ENCODE measurements at regions not wholly inside any gene's neighbourhood (a gene's known extent, or its start where the extent isn't known, plus 50 kb on each side); places are given as distances from the start of the nearest gene placed in this dataset.
"Not testable (repeated sequence)": the region's sequence is repeated elsewhere in the genome, so short reads cannot be mapped to it uniquely, and the experiment has no call there.

GRCh38 chr5:109567374-109568044 lies 122.2 kb upstream of the MAN2A1 start:
- TF ChIP-seq POLR2AphosphoS5 (IDR thresholded peaks at IDR 0.05; ENCODE audit: low read depth, low read length), result no peak
- TF ChIP-seq PAX5 (IDR thresholded peaks at IDR 0.05; ENCODE audit: insufficient read depth, low read length, severe bottlenecking), result no peak
- FAIRE-seq (no peak), DNase-seq (ENCODE audit: insufficient read length, low spot score) (no peak)

GRCh38 chr5:109566361-109566760 lies 123.4 kb upstream of the MAN2A1 start:
- TF ChIP-seq TAF1 (IDR thresholded peaks at IDR 0.05; ENCODE audit: low read depth, low read length), result no peak
- no peak for TF ChIP-seq POLR2AphosphoS5 (IDR thresholded peaks at IDR 0.05; ENCODE audit: low read depth, low read length)
- TF ChIP-seq SPI1 (IDR thresholded peaks at IDR 0.05; ENCODE audit: low read depth, low read length), result no peak
- no peak for TF ChIP-seq POLR2A (IDR thresholded peaks at IDR 0.05; ENCODE audit: low read depth, low read length)
- TF ChIP-seq PAX5 (IDR thresholded peaks at IDR 0.05; ENCODE audit: insufficient read depth, low read length, severe bottlenecking), result no peak
- TF ChIP-seq POU2F2 (IDR thresholded peaks at IDR 0.05; ENCODE audit: low read depth, low read length), result no peak
- FAIRE-seq, result no peak

GRCh38 chr5:109563739-109564138 lies 126.0 kb upstream of the MAN2A1 start:
- no peak for DNase-seq (ENCODE audit: insufficient read length, low spot score)
- no peak for TF ChIP-seq SPI1 (IDR thresholded peaks at IDR 0.05; ENCODE audit: low read depth, low read length)
- TF ChIP-seq POLR2A (IDR thresholded peaks at IDR 0.05; ENCODE audit: low read depth, low read length), result no peak
- TF ChIP-seq POU2F2 (IDR thresholded peaks at IDR 0.05; ENCODE audit: low read depth, low read length), result no peak
- no peak for TF ChIP-seq POLR2AphosphoS5 (IDR thresholded peaks at IDR 0.05; ENCODE audit: low read depth, low read length)
- no peak for TF ChIP-seq PAX5 (IDR thresholded peaks at IDR 0.05; ENCODE audit: insufficient read depth, low read length, severe bottlenecking)
- TF ChIP-seq TAF1 (IDR thresholded peaks at IDR 0.05; ENCODE audit: low read depth, low read length), result no peak
- no peak for FAIRE-seq

More at GRCh38 chr5:109566361-109566760, 123.4 kb upstream of the MAN2A1 start:
- no peak for DNase-seq (ENCODE audit: insufficient read length, low spot score)

GRCh38 chr5:109563189-109563588 lies 126.5 kb upstream of the MAN2A1 start:
- no peak for FAIRE-seq
- no peak for DNase-seq (ENCODE audit: insufficient read length, low spot score)
- TF ChIP-seq SPI1 (IDR thresholded peaks at IDR 0.05; ENCODE audit: low read depth, low read length) (no peak), POLR2AphosphoS5 (IDR thresholded peaks at IDR 0.05; ENCODE audit: low read depth, low read length) (no peak), TAF1 (IDR thresholded peaks at IDR 0.05; ENCODE audit: low read depth, low read length) (no peak), POU2F2 (IDR thresholded peaks at IDR 0.05; ENCODE audit: low read depth, low read length) (no peak), PAX5 (IDR thresholded peaks at IDR 0.05; ENCODE audit: insufficient read depth, low read length, severe bottlenecking) (no peak), POLR2A (IDR thresholded peaks at IDR 0.05; ENCODE audit: low read depth, low read length) (no peak)

GRCh38 chr5:109562441-109562840 lies 127.3 kb upstream of the MAN2A1 start:
- DNase-seq (ENCODE audit: insufficient read length, low spot score), result no peak
- TF ChIP-seq SPI1 (IDR thresholded peaks at IDR 0.05; ENCODE audit: low read depth, low read length), result no peak
- no peak for TF ChIP-seq POU2F2 (IDR thresholded peaks at IDR 0.05; ENCODE audit: low read depth, low read length)
- no peak for TF ChIP-seq PAX5 (IDR thresholded peaks at IDR 0.05; ENCODE audit: insufficient read depth, low read length, severe bottlenecking)
- TF ChIP-seq POLR2AphosphoS5 (IDR thresholded peaks at IDR 0.05; ENCODE audit: low read depth, low read length), result no peak
- TF ChIP-seq POLR2A (IDR thresholded peaks at IDR 0.05; ENCODE audit: low read depth, low read length), result no peak
- no peak for TF ChIP-seq TAF1 (IDR thresholded peaks at IDR 0.05; ENCODE audit: low read depth, low read length)
- FAIRE-seq, result no peak

- TF ChIP-seq SPI1 (IDR thresholded peaks at IDR 0.05; ENCODE audit: low read depth, low read length) (no peak), PAX5 (IDR thresholded peaks at IDR 0.05; ENCODE audit: insufficient read depth, low read length, severe bottlenecking) (no peak), POU2F2 (IDR thresholded peaks at IDR 0.05; ENCODE audit: low read depth, low read length) (no peak)
- FAIRE-seq, result no peak
- DNase-seq (ENCODE audit: insufficient read length, low spot score), result no peak
These were observed 128.3 kb upstream of the MAN2A1 start for GRCh38 chr5:109561447-109561846.

GRCh38 chr5:109560554-109560953 lies 129.2 kb upstream of the MAN2A1 start:
- no peak for TF ChIP-seq POLR2AphosphoS5 (IDR thresholded peaks at IDR 0.05; ENCODE audit: low read depth, low read length)
- no peak for TF ChIP-seq POLR2A (IDR thresholded peaks at IDR 0.05; ENCODE audit: low read depth, low read length)
- no peak for TF ChIP-seq PAX5 (IDR thresholded peaks at IDR 0.05; ENCODE audit: insufficient read depth, low read length, severe bottlenecking)
- no peak for TF ChIP-seq POU2F2 (IDR thresholded peaks at IDR 0.05; ENCODE audit: low read depth, low read length)
- TF ChIP-seq TAF1 (IDR thresholded peaks at IDR 0.05; ENCODE audit: low read depth, low read length), result no peak
- no peak for TF ChIP-seq SPI1 (IDR thresholded peaks at IDR 0.05; ENCODE audit: low read depth, low read length)
- FAIRE-seq, result no peak
- DNase-seq (ENCODE audit: insufficient read length, low spot score), result no peak

- TF ChIP-seq POU2F2 (IDR thresholded peaks at IDR 0.05; ENCODE audit: low read depth, low read length) (no peak), PAX5 (IDR thresholded peaks at IDR 0.05; ENCODE audit: insufficient read depth, low read length, severe bottlenecking) (no peak), POLR2AphosphoS5 (IDR thresholded peaks at IDR 0.05; ENCODE audit: low read depth, low read length) (no peak), SPI1 (IDR thresholded peaks at IDR 0.05; ENCODE audit: low read depth, low read length) (no peak), POLR2A (IDR thresholded peaks at IDR 0.05; ENCODE audit: low read depth, low read length) (no peak), TAF1 (IDR thresholded peaks at IDR 0.05; ENCODE audit: low read depth, low read length) (no peak)
- DNase-seq (ENCODE audit: insufficient read length, low spot score) (no peak), FAIRE-seq (no peak)
These were observed 130.8 kb upstream of the MAN2A1 start for GRCh38 chr5:109558952-109559351.

GRCh38 chr5:109558364-109558763 lies 131.4 kb upstream of the MAN2A1 start:
- no peak for DNase-seq (ENCODE audit: insufficient read length, low spot score)
- no peak for FAIRE-seq
- TF ChIP-seq POU2F2 (IDR thresholded peaks at IDR 0.05; ENCODE audit: low read depth, low read length) (no peak), POLR2AphosphoS5 (IDR thresholded peaks at IDR 0.05; ENCODE audit: low read depth, low read length) (no peak), TAF1 (IDR thresholded peaks at IDR 0.05; ENCODE audit: low read depth, low read length) (no peak), PAX5 (IDR thresholded peaks at IDR 0.05; ENCODE audit: insufficient read depth, low read length, severe bottlenecking) (no peak), POLR2A (IDR thresholded peaks at IDR 0.05; ENCODE audit: low read depth, low read length) (no peak), SPI1 (IDR thresholded peaks at IDR 0.05; ENCODE audit: low read depth, low read length) (no peak)

GRCh38 chr5:109553846-109554245 lies 135.9 kb upstream of the MAN2A1 start:
- DNase-seq (ENCODE audit: insufficient read length, low spot score) (no peak), FAIRE-seq (no peak)
- TF ChIP-seq TAF1 (IDR thresholded peaks at IDR 0.05; ENCODE audit: low read depth, low read length) (no peak), POU2F2 (IDR thresholded peaks at IDR 0.05; ENCODE audit: low read depth, low read length) (no peak), POLR2A (IDR thresholded peaks at IDR 0.05; ENCODE audit: low read depth, low read length) (no peak), POLR2AphosphoS5 (IDR thresholded peaks at IDR 0.05; ENCODE audit: low read depth, low read length) (no peak), SPI1 (IDR thresholded peaks at IDR 0.05; ENCODE audit: low read depth, low read length) (no peak), PAX5 (IDR thresholded peaks at IDR 0.05; ENCODE audit: insufficient read depth, low read length, severe bottlenecking) (no peak)

GRCh38 chr5:109551234-109551633 lies 138.5 kb upstream of the MAN2A1 start:
- not testable (repeated sequence) for DNase-seq (ENCODE audit: insufficient read length, low spot score); FAIRE-seq
